Heart right ventricle (tissue), 16 donors: ENCODE measurements at regions not wholly inside any gene's neighbourhood (a gene's known extent, or its start where the extent isn't known, plus 50 kb on each side); places are given as distances from the start of the nearest gene placed in this dataset.
"Not testable (repeated sequence)": the region's sequence is repeated elsewhere in the genome, so short reads cannot be mapped to it uniquely, and the experiment has no call there.

Source experiments
- ATAC-seq, 8 donors: fragments of 200-7000 bp; cut with Tn5 transposase; one replicate each; pipeline ENCODE4 v1.9.1; 2020; ENCODE audit warnings: mild to moderate bottlenecking in 8 of 8, moderate library complexity in 8 of 8, moderate number of reproducible peaks in 1 of 8
- DNase-seq, 2 donors: peaks; one replicate each; pipeline ENCODE4 v3.0.0-alpha.2; 2020
- H3K27ac ChIP-seq, 10 donors: fragments of 200-600 bp; sonication (generic) in 2 of 10; one replicate each; pipeline versions ENCODE4 v1.5.0 to v1.8.0; 2020 to 2022; ENCODE audit warnings: mild to moderate bottlenecking in 3 of 10
- H3K27me3 ChIP-seq, 7 donors: fragments of 200-600 bp; one replicate each; pipeline ENCODE4 v1.8.0; 2021 to 2022; ENCODE audit warnings: mild to moderate bottlenecking in 2 of 7
- H3K36me3 ChIP-seq, 9 donors: fragments of 200-600 bp; sonication (generic) in 1 of 9; one replicate each; pipeline versions ENCODE4 v1.5.0 to v1.8.0; 2020 to 2022; ENCODE audit warnings: mild to moderate bottlenecking in 2 of 9
- H3K4me1 ChIP-seq, 9 donors: fragments of 200-600 bp; sonication (generic) in 1 of 9; one replicate each; pipeline versions ENCODE4 v1.5.0 to v1.8.0; 2020 to 2022; ENCODE audit warnings: mild to moderate bottlenecking in 4 of 9
- H3K4me3 ChIP-seq, 10 donors: fragments of 200-600 bp; sonication (generic) in 2 of 10; one replicate each; pipeline versions ENCODE4 v1.5.0 to v1.8.0; 2020 to 2022; ENCODE audit warnings: mild to moderate bottlenecking in 7 of 10, moderate library complexity in 2 of 10
- H3K9me3 ChIP-seq, 11 donors: fragments of 200-600 bp in 10 of 11; sonication (generic) in 2 of 11; one replicate each; pipeline versions ENCODE4 v1.5.0 to v1.8.0; 2013 to 2022; ENCODE audit warnings: mild to moderate bottlenecking in 2 of 11, control low read depth in 1 of 11, moderate library complexity in 1 of 11
- WGBS, 2 donors: extraction: QIAGEN DNeasy Blood & Tissue Kit; methylation state at CpG; one replicate each; pipeline ENCODE4 v1.1.7; 2013; ENCODE audit warnings: inconsistent platforms in 1 of 2; 5-methylcytosine and 5-hydroxymethylcytosine counted together
- intact Hi-C, 10 donors: fragments of 100-400 bp; cut with DNase I; formaldehyde crosslinking; loops; one replicate each; pipeline versions ENCODE4 v1.11.1 to v1.14.2; 2022
- TF ChIP-seq, protein P1 (sequence below), 9 donors: fragments of 200-600 bp; sonication (generic) in 2 of 9; IDR thresholded peaks; one replicate each; pipeline versions ENCODE4 v1.5.0 to v1.8.0; 2021 to 2022; ENCODE audit warnings: antibody characterized with exemption in 9 of 9, mild to moderate bottlenecking in 5 of 9, moderate library complexity in 1 of 9
- donor health status: Arrhythmogenic right ventricular cardiomyopathy.
- donor health status: ischemic (EF 13 %, LVEDD 7.1; RV severe dilation, severe dysfunction).
- donor health status: healthy with polysubstance abuse.
- donor health status: DM: no; HTN: yes; CAD: no.
- donor health status: DM: no; HTN: no; CAD: no.
- donor health status: ischemic (EF 25% LVEDD 6.9; RV normal size, moderate dysfunction).
- donor health status: ischemic (EF 25% LVEDD 5.7; RV mildly dilated, moderate dysfunction).
- donor health status: healthy.
- donor health status: DM: yes; HTN: yes; CAD: no.
- donor health status: Ischemic cardiomyopathy.
- donor health status: ischemic (EF 35%, LVEDD 5.7; RV mildly dilated, moderate dysfunction).
- donor health status: nonischemic (EF 11% LVEDD 7.7; RV severe dilation, severe dysfunction).
- donor health status: DM: yes; HTN: yes; CAD: no.
- donor health status: PGD.
- donor health status: ischemic (EF 29% LVEDD 5.4; RV normal size, mild dysfunction).
- donor health status: nonischemic (EF 23%, LVEDD 6.1; RV moderate dilation, normal function).

DNA sequence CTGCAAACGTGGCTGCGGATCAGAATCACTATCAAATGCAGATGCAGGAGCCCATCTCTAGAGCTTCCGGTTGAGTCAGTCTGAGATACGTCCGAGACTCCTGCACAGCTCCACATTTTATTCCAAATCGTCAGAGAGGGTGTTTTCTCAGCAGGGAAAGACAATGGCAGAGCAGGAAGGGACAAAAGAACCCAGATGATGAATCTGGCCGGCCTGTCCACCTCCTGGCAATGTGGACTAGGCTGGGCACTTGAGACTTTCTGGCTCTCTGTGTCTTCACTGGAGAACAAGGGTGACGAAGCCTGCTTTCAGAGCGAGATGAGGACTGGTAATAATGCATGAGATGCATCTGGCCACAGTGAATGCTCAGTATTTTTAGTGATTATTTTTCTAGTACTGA lies 255.9 kb upstream of the MYT1L start:
- intact Hi-C loops = no loop called here
- Histone ChIP-seq H3K27me3 (peaks cover 0 to 14% (median 0%) of the 10 kb centered on the region in 7 donors), H3K36me3 (no peaks in the 10 kb centered on the region), H3K4me1 (no peaks in the 10 kb centered on the region), H3K4me3 (no peak overlapping the region), H3K9me3 (peaks cover 0 to 8% (median 0%) of the 10 kb centered on the region in 11 donors), H3K27ac (no peak overlapping the region)
- TF ChIP-seq, protein P1, sequence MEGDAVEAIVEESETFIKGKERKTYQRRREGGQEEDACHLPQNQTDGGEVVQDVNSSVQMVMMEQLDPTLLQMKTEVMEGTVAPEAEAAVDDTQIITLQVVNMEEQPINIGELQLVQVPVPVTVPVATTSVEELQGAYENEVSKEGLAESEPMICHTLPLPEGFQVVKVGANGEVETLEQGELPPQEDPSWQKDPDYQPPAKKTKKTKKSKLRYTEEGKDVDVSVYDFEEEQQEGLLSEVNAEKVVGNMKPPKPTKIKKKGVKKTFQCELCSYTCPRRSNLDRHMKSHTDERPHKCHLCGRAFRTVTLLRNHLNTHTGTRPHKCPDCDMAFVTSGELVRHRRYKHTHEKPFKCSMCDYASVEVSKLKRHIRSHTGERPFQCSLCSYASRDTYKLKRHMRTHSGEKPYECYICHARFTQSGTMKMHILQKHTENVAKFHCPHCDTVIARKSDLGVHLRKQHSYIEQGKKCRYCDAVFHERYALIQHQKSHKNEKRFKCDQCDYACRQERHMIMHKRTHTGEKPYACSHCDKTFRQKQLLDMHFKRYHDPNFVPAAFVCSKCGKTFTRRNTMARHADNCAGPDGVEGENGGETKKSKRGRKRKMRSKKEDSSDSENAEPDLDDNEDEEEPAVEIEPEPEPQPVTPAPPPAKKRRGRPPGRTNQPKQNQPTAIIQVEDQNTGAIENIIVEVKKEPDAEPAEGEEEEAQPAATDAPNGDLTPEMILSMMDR (IDR thresholded peaks at IDR 0.05) = no peak
- no peak for DNase-seq
- 71 to 75% methylated on average over 9 of the region's 9 CpGs for WGBS, 2 donors
- ATAC-seq = no peak

GRCh38 chr2:2586068-2586776 lies 255.1 kb upstream of the MYT1L start:
- no peak for ATAC-seq
- intact Hi-C loops = no loop called here
- Histone ChIP-seq H3K4me1 (no peaks in the 10 kb centered on the region), H3K36me3 (no peaks in the 10 kb centered on the region), H3K9me3 (peaks cover 0 to 8% (median 0%) of the 10 kb centered on the region in 11 donors), H3K27ac (no peak overlapping the region), H3K27me3 (peaks cover 0 to 14% (median 0%) of the 10 kb centered on the region in 7 donors), H3K4me3 (no peak overlapping the region)
- DNase-seq = no peak
- TF ChIP-seq, protein P1 (IDR thresholded peaks at IDR 0.05) = no peak
- WGBS, 2 donors = 82 to 83% methylated on average over 18 of the region's 18 CpGs

GRCh38 chr2:2582998-2583545 lies 252.0 kb upstream of the MYT1L start:
- DNase-seq = no peak
- no peak overlapping the region for H3K4me3 ChIP-seq
- TF ChIP-seq, protein P1 (IDR thresholded peaks at IDR 0.05) = no peak
- no peaks in the 10 kb centered on the region for H3K4me1 ChIP-seq
- H3K27ac ChIP-seq = no peak overlapping the region
- peaks cover 0 to 25% (median 4%) of the 10 kb centered on the region in 7 donors for H3K27me3 ChIP-seq
- intact Hi-C loops = no loop called here
- peaks cover 0 to 8% (median 0%) of the 10 kb centered on the region in 11 donors for H3K9me3 ChIP-seq
- no peaks in the 10 kb centered on the region for H3K36me3 ChIP-seq
- 56 to 60% methylated on average over 7 of the region's 7 CpGs for WGBS, 2 donors
- no peak for ATAC-seq

GRCh38 chr2:2581331-2582159 lies 250.5 kb upstream of the MYT1L start:
- peaks cover 0 to 27% (median 4%) of the 10 kb centered on the region in 7 donors for H3K27me3 ChIP-seq
- H3K36me3 ChIP-seq = no peaks in the 10 kb centered on the region
- intact Hi-C loops = no loop called here
- H3K27ac ChIP-seq = no peak overlapping the region
- TF ChIP-seq, protein P1 (IDR thresholded peaks at IDR 0.05) = no peak
- no peak overlapping the region for H3K4me3 ChIP-seq
- H3K4me1 ChIP-seq = no peaks in the 10 kb centered on the region
- peaks cover 0 to 8% (median 0%) of the 10 kb centered on the region in 11 donors for H3K9me3 ChIP-seq
- DNase-seq = no peak
- 70 to 78% methylated on average over 28 of the region's 28 CpGs for WGBS, 2 donors
- no peak for ATAC-seq

GRCh38 chr2:2580841-2581240 lies 249.8 kb upstream of the MYT1L start:
- H3K36me3 ChIP-seq, H3K4me1 ChIP-seq, H3K4me3 ChIP-seq, DNase-seq, intact Hi-C loops, H3K9me3 ChIP-seq, H3K27ac ChIP-seq, ATAC-seq: not testable (repeated sequence)
- WGBS, 2 donors = 89 to 91% methylated on average over 19 of the region's 19 CpGs
- H3K27me3 ChIP-seq = peaks cover 0 to 27% (median 4%) of the 10 kb centered on the region in 7 donors
